NCI-H1930 (cell line): ENCODE measurements at regions not wholly inside any gene's neighbourhood (a gene's known extent, or its start where the extent isn't known, plus 50 kb on each side); places are given as distances from the start of the nearest gene placed in this dataset.
A peak's percentile ranks its signal among the peaks of the same experiment; 100 is the strongest.
"Not testable (repeated sequence)": the region's sequence is repeated elsewhere in the genome, so short reads cannot be mapped to it uniquely, and the experiment has no call there.

Experiments used
- DNase-seq, 2 experiments: peaks; one replicate each; lab custom pipeline; 2025; lab: John Stamatoyannopoulos, UW

GRCh38 chr11:109939166-109939810, 153.9 kb upstream of the ZC3H12C start:
- DNase-seq: peak; percentile 29 to 70

- DNase-seq: no peak
Measured at GRCh38 chr11:109940816-109941215, 152.4 kb upstream of the ZC3H12C start.

- DNase-seq: no peak
Measured at GRCh38 chr11:109945626-109946321, 147.4 kb upstream of the ZC3H12C start.

- DNase-seq: peak; percentile 18 to 51
Measured at GRCh38 chr11:109946322-109946846, 146.8 kb upstream of the ZC3H12C start.

GRCh38 chr11:109954534-109954933, 138.7 kb upstream of the ZC3H12C start:
- DNase-seq: no peak

GRCh38 chr11:109956124-109956793, 136.9 kb upstream of the ZC3H12C start:
- peak; percentile 14 to 53 for DNase-seq

GRCh38 chr11:109957000-109957399, 136.2 kb upstream of the ZC3H12C start:
- peak in 1 of 2 experiments; percentile 61 for DNase-seq

GRCh38 chr11:109957601-109958000, 135.6 kb upstream of the ZC3H12C start:
- DNase-seq: peak in 1 of 2 experiments; percentile 67

GRCh38 chr11:109958131-109958820, 134.9 kb upstream of the ZC3H12C start:
- no peak for DNase-seq

- DNase-seq: no peak
Measured at GRCh38 chr11:109958821-109959166, 134.4 kb upstream of the ZC3H12C start.

GRCh38 chr11:109960831-109961230, 132.4 kb upstream of the ZC3H12C start:
- DNase-seq: no peak

- DNase-seq: no peak
Measured at GRCh38 chr11:109961261-109961660, 131.9 kb upstream of the ZC3H12C start.

GRCh38 chr11:109963101-109963500, 130.1 kb upstream of the ZC3H12C start:
- DNase-seq: no peak

GRCh38 chr11:109964487-109964886, 128.7 kb upstream of the ZC3H12C start:
- no peak for DNase-seq

GRCh38 chr11:109965445-109965844, 127.7 kb upstream of the ZC3H12C start:
- not testable (repeated sequence) for DNase-seq

GRCh38 chr11:109965926-109966325, 127.3 kb upstream of the ZC3H12C start:
- not testable (repeated sequence) for DNase-seq

- DNase-seq: not testable (repeated sequence)
Measured at GRCh38 chr11:109967136-109967535, 126.1 kb upstream of the ZC3H12C start.

- no peak for DNase-seq
Measured at GRCh38 chr11:109968299-109968698, 124.9 kb upstream of the ZC3H12C start.

GRCh38 chr11:109968781-109969180, 124.4 kb upstream of the ZC3H12C start:
- no peak for DNase-seq

- DNase-seq: no peak
Measured at GRCh38 chr11:109970516-109971183, 122.5 kb upstream of the ZC3H12C start.

GRCh38 chr11:109971184-109971523, 122.0 kb upstream of the ZC3H12C start:
- DNase-seq: no peak

- DNase-seq: no peak
Measured at GRCh38 chr11:109972181-109972715, 120.9 kb upstream of the ZC3H12C start.
